Urothelium cell line (cell line): ENCODE measurements at regions not wholly inside any gene's neighbourhood (a gene's known extent, or its start where the extent isn't known, plus 50 kb on each side); places are given as distances from the start of the nearest gene placed in this dataset.
"Not testable (repeated sequence)": the region's sequence is repeated elsewhere in the genome, so short reads cannot be mapped to it uniquely, and the experiment has no call there.

ENCODE experiments used
- DNase-seq: peaks from one replicate; pipeline ENCODE4 v3.0.0; 2011; ENCODE audit warnings: low spot score, mixed read lengths
- FAIRE-seq: peaks from 2 replicates; lab custom pipeline; 2011; peaks lifted over from hg19 to GRCh38; lab: Jason Lieb, UNC

DNA sequence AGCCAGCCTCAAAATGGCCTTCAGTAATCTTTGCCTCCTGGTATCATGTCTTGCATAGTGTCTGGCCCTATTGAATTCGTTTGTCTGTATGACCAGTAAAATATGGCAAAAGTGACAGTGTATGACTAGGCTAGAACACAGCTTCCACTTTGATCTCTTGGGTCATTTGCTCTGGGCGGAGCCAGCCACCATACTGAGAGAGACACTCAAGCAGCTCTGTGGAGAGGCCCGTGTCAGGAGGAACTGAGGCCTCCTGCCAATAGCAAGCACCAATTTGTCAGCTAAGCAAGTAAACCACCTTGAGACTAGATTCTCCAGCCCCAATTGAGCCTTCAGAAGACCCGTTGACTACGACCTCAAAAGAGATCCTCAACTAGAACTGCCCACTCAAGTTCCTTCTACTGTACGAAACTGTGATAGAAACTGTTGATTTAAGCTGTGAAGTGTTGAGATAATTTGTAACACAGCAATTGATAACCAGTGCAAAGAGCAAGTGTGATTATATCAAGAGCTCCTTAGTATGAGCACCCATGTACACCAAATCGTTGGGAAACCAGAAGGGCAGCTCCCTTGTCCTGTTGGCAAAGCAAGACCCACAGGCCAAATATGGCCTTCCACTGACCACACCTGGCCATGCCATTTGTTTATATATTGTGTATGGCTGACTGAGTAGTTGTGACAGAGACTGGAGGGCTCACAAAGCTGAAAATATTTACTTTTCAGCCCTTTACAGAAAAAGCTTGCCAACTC, 52.7 kb upstream of the SERBP1 start:
- FAIRE-seq (no peak), DNase-seq (no peak)

DNA sequence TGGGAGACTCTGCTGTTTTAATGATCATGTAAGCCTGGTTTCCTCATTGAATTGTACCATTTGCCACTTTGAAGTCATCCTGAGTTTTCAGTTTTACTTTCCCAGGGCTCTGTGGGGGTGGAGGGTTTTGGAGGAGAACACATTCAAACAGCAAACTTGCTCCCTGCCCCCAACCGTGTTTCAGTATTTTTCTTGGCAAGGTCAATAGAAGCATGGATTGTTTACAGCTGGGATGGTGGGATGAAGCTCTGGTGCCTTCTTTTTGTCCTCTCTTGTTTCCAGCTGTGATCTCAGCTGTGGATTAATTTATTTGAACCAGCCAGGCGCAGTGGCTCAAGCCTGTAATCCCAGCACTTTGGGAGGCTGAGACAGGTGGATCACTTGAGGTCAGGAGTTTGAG, 54.3 kb upstream of the SERBP1 start:
- no peak for FAIRE-seq

DNA sequence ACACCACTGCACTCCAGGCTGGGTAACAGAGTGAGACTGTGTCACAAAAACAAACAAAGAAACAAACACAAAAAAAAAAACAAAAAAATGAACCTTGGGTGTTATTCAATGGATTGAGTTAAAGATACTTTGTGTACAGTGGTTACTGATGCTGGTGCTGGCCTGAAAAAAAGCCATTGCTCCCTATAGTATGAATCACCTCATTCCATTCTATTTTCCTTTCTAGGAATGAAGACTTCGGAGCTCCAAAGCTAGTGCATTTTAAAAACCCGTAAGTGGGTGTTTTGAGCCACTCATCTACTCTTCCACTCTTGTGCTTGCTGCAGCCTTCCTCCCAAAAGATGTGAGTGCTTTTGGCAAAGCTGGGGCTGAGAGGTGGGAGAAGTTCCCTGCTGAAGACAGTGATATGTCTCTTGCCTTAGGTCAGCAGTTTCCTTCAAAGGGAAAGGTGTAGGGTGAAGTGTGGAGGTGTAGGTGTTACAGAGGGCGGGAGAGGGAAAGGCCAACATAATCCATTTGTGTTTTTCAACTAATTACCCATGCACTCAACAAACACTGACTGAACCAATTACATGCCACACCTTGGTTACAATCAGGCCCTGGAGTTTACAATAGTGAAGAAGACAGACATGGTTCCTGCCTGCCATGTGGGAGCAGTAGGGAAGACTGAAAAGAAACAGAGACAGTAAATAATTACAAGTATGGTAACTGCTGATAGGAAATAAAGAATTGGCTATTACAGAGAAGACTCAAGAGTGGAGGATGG, 55.0 kb upstream of the SERBP1 start:
- FAIRE-seq, result no peak

More for the DNA sequence above, 54.3 kb upstream of the SERBP1 start:
- no peak for DNase-seq

DNA sequence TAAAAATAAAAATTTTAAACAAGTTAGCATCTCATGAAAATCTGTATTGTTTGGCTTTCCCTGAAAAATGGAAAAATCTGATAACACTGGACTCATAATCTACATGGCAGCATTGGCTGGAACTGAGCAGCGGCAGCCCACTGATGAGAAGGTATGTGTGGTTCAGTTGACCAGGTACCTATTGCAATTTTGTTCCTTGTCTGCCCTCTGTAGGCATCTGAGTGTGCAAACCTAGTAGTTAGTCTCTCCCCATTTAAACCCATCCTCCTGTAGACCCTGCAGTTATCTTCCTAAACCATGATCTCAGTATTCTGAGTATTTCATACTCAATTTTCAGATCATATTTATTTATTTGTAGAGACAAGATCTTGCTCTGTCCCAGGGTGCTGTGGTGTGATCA, 59.4 kb upstream of the SERBP1 start:
- FAIRE-seq (no peak), DNase-seq (no peak)

More for the DNA sequence above, 55.0 kb upstream of the SERBP1 start:
- no peak for DNase-seq

DNA sequence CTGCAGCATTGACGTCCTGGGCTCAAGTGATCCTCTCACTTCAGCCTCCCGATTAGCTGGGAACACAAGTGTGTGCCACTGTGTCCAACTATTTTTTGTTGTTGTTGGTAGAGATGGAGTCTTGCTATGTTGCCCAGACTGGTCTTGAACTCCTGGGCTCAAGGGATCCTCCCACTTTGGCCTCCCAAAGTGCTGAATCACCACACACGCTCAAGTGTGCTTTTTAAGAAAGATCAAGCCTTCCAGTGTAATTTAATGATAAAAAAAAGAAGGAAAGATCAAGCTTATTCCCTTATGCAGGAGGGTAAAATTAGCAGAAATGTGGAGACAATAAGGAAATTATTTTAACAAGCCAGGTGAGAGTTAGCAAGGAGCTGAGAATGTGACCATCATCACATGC, 61.1 kb upstream of the SERBP1 start:
- no peak for FAIRE-seq
- no peak for DNase-seq

DNA sequence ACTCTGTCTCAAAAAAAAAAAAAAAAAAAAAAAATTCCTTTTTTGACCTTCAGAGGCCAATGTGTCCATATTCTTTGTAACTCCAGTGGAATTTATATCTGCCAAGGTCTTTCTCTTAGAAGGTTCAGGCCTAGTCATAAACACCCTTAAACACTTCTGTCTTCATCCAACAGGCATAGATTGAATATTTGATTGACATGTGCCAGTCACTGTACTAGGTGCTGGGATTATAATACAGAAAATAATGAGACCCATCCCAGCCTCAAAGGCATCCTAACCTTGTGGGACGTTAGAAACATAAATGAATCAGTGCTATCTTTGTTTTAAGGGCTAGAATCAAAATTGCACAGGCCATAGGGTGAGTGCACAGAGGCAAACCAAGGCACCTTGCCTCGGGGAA, 62.9 kb upstream of the SERBP1 start:
- FAIRE-seq, result no peak
- DNase-seq, result no peak

DNA sequence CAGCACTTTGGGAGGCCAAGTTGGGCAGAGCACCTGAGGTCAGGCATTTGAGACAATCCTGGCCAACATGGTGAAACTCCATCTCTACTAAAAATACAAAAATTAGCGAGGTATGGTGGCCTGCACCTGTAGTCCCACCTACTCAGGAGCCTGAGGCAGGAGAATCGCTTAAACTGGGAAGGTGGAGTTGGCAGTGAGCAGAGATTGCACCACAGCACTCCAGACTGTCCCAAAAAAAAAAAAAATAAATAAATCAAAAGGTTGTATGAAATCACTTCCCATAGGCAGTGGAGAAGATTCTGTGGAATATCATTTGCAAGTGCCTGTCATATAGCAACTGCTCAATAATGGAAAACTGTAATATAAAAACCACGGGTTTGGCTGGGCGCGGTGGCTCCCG, 65.1 kb upstream of the SERBP1 start:
- FAIRE-seq (no peak), DNase-seq (no peak)

DNA sequence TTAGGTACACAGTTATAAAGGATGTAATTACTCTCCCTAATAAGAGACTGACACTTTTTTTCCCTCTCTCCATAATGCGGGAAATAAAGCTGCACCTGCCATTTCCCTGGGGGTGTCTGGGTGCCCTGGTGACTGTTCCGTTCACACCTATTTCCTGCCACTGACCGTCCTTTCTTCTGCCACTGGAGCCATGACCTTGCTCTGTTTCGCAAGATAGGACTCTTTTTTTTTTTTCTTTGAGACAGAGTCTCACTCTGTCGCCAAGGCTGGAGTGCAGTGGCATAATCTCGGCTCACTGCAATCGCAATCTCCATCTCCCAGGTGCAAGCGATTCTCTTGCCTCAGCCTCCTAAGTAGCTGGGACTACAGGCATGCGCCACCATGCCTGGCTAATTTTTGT, 66.1 kb upstream of the SERBP1 start:
- DNase-seq (no peak), FAIRE-seq (no peak)

DNA sequence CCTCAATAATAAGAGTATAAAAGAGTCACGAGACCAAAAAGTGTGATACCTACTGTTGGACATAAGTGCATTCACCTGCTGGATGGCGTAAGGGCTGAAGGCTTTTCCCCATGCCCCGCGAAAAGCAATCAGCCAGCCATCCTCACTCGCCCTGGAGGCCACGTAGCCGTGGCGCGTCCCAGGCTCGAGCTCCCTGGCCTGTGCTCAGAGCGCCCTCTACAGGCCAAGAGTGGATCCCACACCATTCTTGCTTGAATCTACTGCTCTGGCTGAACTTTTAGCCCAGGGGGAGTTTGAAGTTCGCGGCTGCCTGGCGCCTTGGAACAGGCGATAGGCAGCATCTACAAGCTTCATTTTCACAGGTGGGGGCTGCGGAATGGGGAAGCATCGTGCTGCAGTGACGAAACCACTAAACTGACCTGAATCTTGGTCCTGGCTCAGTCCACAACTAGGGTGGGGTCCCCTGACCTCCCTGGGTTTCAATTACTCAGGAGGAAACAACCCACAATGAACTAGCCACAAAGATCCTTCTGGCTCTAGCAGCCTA, 70.3 kb upstream of the SERBP1 start:
- peak; percentile 93 for DNase-seq
- peak; percentile 91 for FAIRE-seq

DNA sequence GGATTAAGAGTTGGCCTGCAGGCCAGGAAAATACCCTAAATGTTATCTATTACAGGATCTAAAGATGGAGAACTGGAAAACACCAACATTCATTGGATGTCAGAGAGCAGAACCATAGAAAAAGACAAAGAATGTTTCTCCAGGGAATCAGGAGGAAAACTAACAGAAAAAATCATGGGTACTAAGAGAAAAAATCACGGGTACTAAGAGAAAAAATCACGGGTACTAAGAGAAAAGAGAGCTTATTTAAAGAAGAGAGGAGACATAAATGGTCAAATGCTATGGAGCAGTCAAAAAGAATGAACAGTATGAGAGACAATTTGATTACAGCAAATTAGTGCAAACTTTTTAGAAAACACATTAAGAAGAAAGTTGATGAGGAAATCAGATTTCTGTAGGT, 73.8 kb upstream of the SERBP1 start:
- no peak for DNase-seq
- FAIRE-seq, result no peak

DNA sequence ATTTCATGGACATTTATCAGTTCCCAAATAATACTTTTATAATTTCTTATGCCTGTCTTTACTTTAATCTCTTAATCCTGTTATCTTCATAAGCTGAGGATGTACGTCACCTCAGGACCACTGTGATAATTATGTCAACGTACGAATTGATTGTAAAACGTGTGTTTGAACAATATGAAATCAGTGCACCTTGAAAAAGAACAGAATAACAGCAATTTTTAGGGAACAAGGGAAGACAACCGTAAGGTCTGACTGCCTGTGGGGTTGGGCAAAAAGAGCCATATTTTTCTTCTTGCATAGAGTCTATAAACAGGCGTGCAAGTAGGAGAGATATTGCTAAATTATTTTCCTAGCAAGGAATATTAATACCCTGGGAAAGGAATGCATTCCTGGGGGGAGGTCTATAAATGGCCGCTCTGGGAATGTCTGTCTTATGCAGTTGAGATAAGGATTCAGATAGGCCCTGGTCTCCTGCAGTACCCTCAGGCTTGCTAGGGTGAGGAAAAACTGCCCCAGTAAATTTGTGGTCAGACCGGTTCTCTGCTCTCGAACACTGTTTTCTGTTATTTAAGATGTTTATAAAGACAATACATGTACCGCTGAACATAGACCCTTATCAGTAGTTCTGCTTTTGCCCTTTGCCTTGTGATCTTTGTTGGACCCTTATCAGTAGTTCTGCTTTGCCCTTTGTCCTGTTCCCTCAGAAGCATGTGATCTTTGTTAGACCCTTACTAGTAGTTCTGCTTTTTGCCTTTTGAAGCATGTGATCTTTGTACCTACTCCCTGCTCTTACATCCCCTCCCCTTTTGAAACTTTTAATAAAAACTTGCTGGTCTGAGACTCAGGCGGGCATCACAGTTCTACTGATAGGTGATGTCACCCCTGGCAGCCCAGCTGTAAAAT, 83.4 kb upstream of the SERBP1 start:
- DNase-seq, FAIRE-seq: not testable (repeated sequence)

DNA sequence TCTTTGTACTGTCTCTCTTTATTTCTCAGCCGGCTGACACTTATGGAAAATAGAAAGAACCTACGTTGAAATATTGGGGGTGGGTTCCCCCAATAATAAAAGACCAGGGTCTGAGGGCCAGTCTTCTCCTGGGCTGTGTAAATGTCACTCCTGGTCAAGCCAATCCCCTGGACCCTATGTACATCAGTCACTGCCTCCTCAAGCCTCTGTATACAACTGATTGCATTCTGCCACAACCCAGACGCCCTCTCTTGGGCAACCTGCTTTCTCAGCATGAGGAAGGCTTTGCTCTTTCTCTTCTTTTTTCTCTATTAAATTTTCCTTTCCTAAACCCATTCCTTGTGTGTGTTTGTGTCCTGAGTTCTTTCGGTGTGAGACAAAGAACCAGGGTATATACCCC, 84.1 kb upstream of the SERBP1 start:
- FAIRE-seq (no peak), DNase-seq (no peak)

DNA sequence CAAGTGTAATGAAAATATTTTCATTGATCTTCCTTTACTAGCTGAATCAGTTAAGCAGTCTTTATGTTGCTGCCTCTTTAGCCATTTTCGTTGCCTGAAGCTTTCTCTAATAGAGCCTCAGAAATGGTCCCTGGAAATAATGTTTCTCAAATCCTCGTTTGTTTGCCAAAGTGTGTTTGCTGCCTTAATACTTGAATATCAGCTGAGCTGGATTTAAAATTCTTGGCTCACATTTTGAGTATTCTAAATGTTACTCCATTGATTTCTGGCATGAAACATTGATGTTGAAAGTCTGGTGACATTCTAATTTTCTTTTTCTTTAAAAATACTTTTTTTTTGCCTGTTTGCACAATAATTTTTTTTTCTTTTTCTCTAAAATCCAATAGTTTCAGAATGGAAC, 84.6 kb upstream of the SERBP1 start:
- no peak for FAIRE-seq

DNA sequence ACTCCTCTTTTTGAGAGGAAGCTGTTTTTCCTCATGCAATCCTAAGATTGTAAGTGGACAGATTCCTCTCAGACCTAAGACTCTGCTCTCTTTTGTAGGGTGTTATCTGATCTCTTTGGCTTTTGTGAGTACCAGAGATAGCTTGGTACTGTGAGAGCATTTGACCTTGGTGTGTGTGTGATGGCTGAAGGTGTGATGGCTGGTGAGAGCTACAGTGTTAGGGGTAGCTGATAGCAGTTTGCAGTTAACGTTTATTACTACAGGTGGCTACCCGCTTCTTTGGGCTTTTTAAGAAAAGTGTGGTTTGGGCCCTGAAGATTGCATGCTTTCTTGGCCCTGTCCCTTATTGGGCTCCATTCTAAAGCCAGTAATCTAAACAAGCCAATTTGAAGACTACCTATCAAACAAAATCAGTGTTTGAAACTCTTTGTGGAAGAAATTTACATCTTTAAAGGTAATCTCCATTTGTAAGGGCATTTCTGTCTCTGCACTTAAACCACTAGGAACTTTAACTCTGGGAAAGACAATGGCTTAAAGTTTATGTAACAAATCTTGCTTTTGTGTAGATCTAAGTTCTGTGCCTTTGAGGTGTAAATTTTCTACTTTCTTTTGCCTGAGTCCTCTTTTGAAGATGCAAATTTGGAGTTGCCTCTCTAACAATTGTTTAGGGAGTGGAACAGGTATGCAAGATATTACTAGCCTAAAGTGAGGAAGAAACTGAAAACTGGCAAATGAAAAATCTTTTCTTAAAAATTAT, 85.3 kb upstream of the SERBP1 start:
- no peak for FAIRE-seq
- DNase-seq, result no peak

More for the DNA sequence above, 84.6 kb upstream of the SERBP1 start:
- DNase-seq, result no peak

DNA sequence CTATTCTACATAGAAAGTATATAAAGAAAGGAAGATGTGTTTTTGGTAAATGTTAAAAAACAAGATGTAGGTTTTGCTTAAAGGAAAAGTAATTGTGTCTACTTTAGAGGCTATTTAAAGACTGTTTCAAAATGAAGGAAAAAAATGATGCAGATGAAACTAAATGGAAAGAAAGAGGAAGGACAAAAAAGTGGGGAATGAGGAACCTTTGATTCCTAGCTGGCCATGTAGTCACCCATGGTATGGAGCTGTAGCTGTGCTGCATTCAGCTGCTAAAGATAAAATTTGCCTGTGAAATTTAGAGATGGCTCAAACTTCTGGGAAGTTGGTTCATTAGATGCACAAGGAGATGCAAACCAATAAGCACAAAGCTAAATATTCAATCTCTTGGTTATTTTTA, 86.8 kb upstream of the SERBP1 start:
- DNase-seq, result no peak
- no peak for FAIRE-seq

DNA sequence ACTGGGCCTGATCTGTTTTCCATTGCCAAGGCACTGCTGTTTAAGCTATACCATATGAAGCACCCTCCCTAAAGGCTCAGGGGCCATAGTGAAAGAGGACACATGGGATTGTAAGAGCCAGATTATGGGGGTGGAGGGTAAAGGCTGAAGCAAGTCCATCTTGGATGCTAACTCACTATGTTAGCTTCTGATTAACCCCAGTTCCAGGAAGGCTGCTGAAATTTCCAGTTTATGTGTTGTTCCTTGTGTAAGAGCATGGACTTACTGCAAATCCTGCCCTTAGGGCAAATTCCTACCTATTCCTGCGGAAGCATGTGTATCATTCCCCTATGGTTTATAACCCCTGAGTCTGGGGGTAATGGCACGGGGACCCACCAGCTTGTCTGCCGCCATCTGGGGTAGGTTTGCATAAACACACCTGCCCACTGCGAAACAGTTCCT, 91.8 kb upstream of the SERBP1 start:
- FAIRE-seq, result no peak
- no peak for DNase-seq

DNA sequence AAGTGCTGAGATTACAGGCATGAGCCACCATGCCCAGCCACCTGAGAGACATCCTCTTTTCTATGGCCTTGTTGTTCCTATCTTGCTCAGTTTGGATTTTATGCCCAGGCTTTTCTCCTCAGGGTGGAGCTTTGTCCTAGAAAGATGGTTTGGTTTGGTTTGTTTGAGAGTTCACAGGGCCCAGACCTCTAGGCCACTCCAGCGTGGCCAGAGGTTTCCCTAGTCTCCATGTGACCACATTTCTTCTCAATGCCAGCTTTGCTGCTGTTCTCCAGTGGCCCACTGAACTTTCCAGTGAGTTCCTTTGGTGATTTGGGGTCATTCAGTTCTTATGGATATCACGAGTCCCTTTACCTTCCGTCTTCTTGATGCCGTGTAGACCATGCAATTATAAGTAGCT, 92.6 kb upstream of the SERBP1 start:
- no peak for DNase-seq
- no peak for FAIRE-seq

DNA sequence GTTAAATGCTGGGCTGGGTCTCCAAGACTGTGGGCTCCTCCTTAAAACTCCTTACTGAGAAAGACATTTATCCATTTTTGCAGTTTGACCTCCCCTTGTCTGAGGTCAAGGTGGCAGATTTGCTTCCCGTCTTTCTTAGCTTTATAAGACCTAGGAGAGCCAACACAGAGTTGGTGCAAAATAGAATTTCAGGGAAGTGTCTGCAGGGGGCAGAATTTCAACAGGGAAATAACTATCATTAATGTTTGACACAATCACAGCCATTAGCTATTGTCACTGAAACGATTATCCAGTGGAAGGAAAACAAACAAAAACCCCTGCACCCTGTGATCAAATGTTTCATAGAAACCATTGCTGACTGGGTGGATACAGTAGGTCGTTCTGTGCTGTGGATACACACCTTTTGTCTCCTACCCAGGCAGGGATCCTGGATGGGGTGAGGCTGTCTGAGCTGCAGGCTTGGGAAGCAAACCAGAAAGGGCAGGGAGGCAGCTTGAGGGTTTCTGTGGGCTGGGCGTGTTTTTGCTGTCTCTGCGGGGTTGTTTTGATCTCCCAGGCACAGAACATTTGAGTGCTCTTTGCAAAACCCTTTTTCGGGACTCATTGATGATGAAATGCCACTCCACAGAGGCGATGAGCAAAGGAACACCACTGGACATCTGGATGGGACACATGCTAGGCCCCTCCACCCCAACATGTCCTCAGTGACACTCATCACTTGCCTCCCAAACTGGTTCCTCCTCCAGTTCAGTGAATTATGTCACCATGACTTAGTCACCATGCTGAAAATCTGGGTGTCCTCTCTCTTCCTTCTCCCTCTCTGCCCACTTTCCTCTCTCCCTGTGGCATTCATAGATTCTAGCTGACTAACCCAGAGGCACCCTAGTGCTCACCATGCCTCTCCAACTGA, 94.2 kb upstream of the SERBP1 start:
- FAIRE-seq (no peak), DNase-seq (no peak)

DNA sequence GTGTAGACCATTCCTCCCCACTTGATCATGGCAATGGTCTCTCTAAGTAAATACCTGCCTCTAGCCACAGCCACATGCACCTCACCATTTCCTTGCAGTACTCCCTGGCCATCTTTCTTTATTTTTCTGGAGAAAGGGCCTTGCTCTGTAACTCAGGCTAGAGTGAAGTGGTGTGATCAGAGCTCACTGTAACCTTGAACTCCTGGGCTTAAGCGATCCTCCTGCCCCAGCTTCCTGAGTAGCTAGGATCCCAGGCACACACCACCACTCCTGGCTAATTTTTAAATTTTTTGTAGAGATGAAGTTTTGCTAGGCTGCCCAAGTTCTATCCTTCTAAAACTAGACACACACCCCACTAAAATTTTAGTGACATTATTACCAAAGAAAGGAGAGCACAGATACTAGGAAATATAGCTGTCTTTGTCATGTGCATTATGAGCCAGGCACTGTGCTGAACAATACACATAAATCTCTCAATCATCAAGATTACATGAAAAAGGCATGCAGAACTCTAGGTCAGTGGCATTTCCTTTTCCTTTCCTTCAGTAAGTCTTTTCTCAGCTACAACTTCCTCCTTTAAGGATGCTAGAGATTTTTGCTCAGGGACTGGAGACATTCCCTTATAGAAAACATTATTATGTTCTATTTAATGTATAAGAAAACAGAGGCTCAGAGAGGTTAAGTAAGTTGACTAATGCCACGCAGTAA, 95.0 kb upstream of the SERBP1 start:
- FAIRE-seq (no peak), DNase-seq (no peak)
